HG03039 (cell line): ENCODE measurements at regions not wholly inside any gene's neighbourhood (a gene's known extent, or its start where the extent isn't known, plus 50 kb on each side); places are given as distances from the start of the nearest gene placed in this dataset.

Experiments
- ATAC-seq: cut with Tn5 transposase; IDR thresholded peaks from one replicate; pipeline ENCODE4 v1.9.1; 2021; ENCODE audit warnings: mild to moderate bottlenecking, moderate library complexity; ENCODE audit not compliant: unreplicated experiment

GRCh38 chr19:29292153-29292552 is 79.2 kb upstream of the UQCRFS1 start:
- no peak for ATAC-seq

GRCh38 chr19:29292562-29292961 is 79.6 kb upstream of the UQCRFS1 start:
- ATAC-seq = no peak

GRCh38 chr19:29293292-29293691 is 80.3 kb upstream of the UQCRFS1 start:
- no peak for ATAC-seq

GRCh38 chr19:29293736-29294342 is 80.9 kb upstream of the UQCRFS1 start:
- no peak for ATAC-seq

- no peak for ATAC-seq
These were observed 81.4 kb upstream of the UQCRFS1 start for GRCh38 chr19:29294343-29294811.

GRCh38 chr19:29295285-29295684 is 82.3 kb upstream of the UQCRFS1 start:
- no peak for ATAC-seq

- ATAC-seq = no peak
These were observed 84.4 kb upstream of the UQCRFS1 start for GRCh38 chr19:29297381-29297780.

GRCh38 chr19:29299416-29300380 is 86.7 kb upstream of the UQCRFS1 start:
- ATAC-seq = no peak

GRCh38 chr19:29302002-29302928 is 89.3 kb upstream of the UQCRFS1 start:
- no peak for ATAC-seq

GRCh38 chr19:29303069-29303718 is 90.2 kb upstream of the UQCRFS1 start:
- no peak for ATAC-seq

- no peak for ATAC-seq
These were observed 90.8 kb upstream of the UQCRFS1 start for GRCh38 chr19:29303719-29304090.

- no peak for ATAC-seq
These were observed 92.3 kb upstream of the UQCRFS1 start for GRCh38 chr19:29305268-29305667.

GRCh38 chr19:29308977-29309590 is 96.1 kb upstream of the UQCRFS1 start:
- no peak for ATAC-seq

- ATAC-seq = no peak
These were observed 96.7 kb upstream of the UQCRFS1 start for GRCh38 chr19:29309637-29310036.

- ATAC-seq = no peak
These were observed 98.3 kb upstream of the UQCRFS1 start for GRCh38 chr19:29311191-29311790.

- no peak for ATAC-seq
These were observed 102.7 kb upstream of the UQCRFS1 start for GRCh38 chr19:29315556-29316190.

GRCh38 chr19:29318581-29318980 is 105.6 kb upstream of the UQCRFS1 start:
- ATAC-seq = no peak

- ATAC-seq = no peak
These were observed 107.1 kb upstream of the UQCRFS1 start for GRCh38 chr19:29320086-29320485.

- no peak for ATAC-seq
These were observed 107.7 kb upstream of the UQCRFS1 start for GRCh38 chr19:29320618-29321017.
